ENCODE measurements at regions not wholly inside any gene's neighbourhood (a gene's known extent, or its start where the extent isn't known, plus 50 kb on each side); places are given as distances from the start of the nearest gene placed in this dataset.

DNA sequence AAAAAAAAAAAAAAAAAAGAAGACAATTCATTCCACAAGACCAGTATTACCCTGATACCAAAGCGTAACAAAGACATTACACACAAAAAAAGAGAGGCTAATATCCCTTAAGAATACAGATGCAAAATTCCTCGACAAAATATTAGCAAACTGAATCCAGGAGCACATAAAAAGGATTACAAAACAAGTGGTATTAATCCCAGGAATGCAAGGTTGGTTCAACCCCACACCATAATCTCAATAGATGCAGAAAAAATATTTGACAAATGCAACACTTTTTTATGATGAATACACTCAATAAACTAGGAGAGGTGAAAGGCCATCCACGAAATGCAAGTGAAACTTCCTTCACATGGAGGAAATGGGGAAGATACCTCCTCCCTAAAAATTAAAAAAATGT, 80.1 kb upstream of the TLR4 start:
- TF ChIP-seq CTCF (IDR thresholded peaks at IDR 0.05): no peak
- TF ChIP-seq RAD21 (IDR thresholded peaks at IDR 0.05; ENCODE audit: low read length): no peak
- TF ChIP-seq TAF1 (IDR thresholded peaks at IDR 0.05; ENCODE audit: borderline replicate concordance, low read depth, low read length): no peak
- no peak for TF ChIP-seq REST (IDR thresholded peaks at IDR 0.05; ENCODE audit: low read depth, low read length)
- TF ChIP-seq TEAD4 (IDR thresholded peaks at IDR 0.05; ENCODE audit: borderline replicate concordance, insufficient read depth): no peak
- TF ChIP-seq RFX5 (IDR thresholded peaks at IDR 0.05; ENCODE audit: low read length): no peak
- no peak for TF ChIP-seq RCOR1 (IDR thresholded peaks at IDR 0.05; ENCODE audit: low read length)
- TF ChIP-seq TCF12 (IDR thresholded peaks at IDR 0.05): no peak
- TF ChIP-seq NRF1 (IDR thresholded peaks at IDR 0.05; ENCODE audit: low read depth, low read length): no peak
- TF ChIP-seq, protein P1, sequence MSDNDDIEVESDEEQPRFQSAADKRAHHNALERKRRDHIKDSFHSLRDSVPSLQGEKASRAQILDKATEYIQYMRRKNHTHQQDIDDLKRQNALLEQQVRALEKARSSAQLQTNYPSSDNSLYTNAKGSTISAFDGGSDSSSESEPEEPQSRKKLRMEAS (IDR thresholded peaks at IDR 0.05; ENCODE audit: low read depth): no peak
- TF ChIP-seq GABPA (IDR thresholded peaks at IDR 0.05; ENCODE audit: low read depth): no peak
